ENCODE measurements at regions not wholly inside any gene's neighbourhood (a gene's known extent, or its start where the extent isn't known, plus 50 kb on each side); places are given as distances from the start of the nearest gene placed in this dataset.
"Not testable (repeated sequence)": the region's sequence is repeated elsewhere in the genome, so short reads cannot be mapped to it uniquely, and the experiment has no call there.

- Histone ChIP-seq H3K27me3 (ENCODE audit: control insufficient read depth in 3 of 3, insufficient read depth in 3 of 3, low read depth in 1 of 3, low read length in 3 of 3) (peaks cover 0 to 2% (median 0%) of the 10 kb centered on the region in 3 experiments), H3K4me2 (ENCODE audit: insufficient read depth, low read length, poor library complexity, severe bottlenecking) (no peak overlapping the region), H3K27ac (replicated peaks; ENCODE audit: low read length) (no peak overlapping the region), H3K9me3 (replicated peaks in 1 of 2; ENCODE audit: control insufficient read depth in 2 of 2, insufficient read depth in 1 of 2, low read depth in 1 of 2, low read length in 2 of 2) (no peaks in the 10 kb centered on the region), H4K91ac (ENCODE audit: low read depth, low read length, poor library complexity) (no peak overlapping the region), H3K18ac (ENCODE audit: low read length) (no peak overlapping the region), H2AK5ac (ENCODE audit: low read depth, low read length) (no peak overlapping the region), H2BK5ac (ENCODE audit: low read length) (no peak overlapping the region), H3K4ac (ENCODE audit: low read length) (no peak overlapping the region), H2BK12ac (ENCODE audit: low read length) (no peak overlapping the region), H3K4me1 (ENCODE audit: control insufficient read depth in 2 of 2, insufficient read depth in 1 of 2, low read depth in 1 of 2, low read length in 2 of 2) (no peaks in the 10 kb centered on the region), H3K23ac (ENCODE audit: low read depth, low read length, poor library complexity) (no peak overlapping the region), H2AFZ (ENCODE audit: low read length) (no peak overlapping the region), H3K4me3 (ENCODE audit: low read length in 2 of 2) (no peak overlapping the region), H3K14ac (ENCODE audit: low read length) (no peak overlapping the region), H3K79me1 (ENCODE audit: low read depth, low read length) (no peaks in the 10 kb centered on the region), H4K8ac (ENCODE audit: low read depth, low read length) (no peak overlapping the region), H3K9ac (ENCODE audit: low read depth, low read length, poor library complexity) (no peak overlapping the region), H2BK120ac (ENCODE audit: low read depth, low read length) (no peak overlapping the region), H3K36me3 (replicated peaks in 1 of 2; ENCODE audit: control insufficient read depth in 2 of 2, insufficient read depth in 2 of 2, low read length in 2 of 2) (no peaks in the 10 kb centered on the region), H2BK15ac (ENCODE audit: low read length) (no peak overlapping the region)
- DNase-seq (ENCODE audit: low spot score) = no peak
- WGBS, 2 donors (ENCODE audit: extremely low coverage in 2 of 2, insufficient read length in 2 of 2, insufficient replicate concordance in 1 of 2) = no CpG with 5 or more reads among the region's 2 CpGs
Measured at GRCh38 chr2:100713106-100713505, 106.8 kb upstream of the NPAS2 start.

GRCh38 chr2:100714396-100715010, 105.4 kb upstream of the NPAS2 start:
- H4K91ac ChIP-seq (ENCODE audit: low read depth, low read length, poor library complexity); DNase-seq (ENCODE audit: low spot score); H2AFZ ChIP-seq (ENCODE audit: low read length); H3K27ac ChIP-seq (replicated peaks; ENCODE audit: low read length); H3K4ac ChIP-seq (ENCODE audit: low read length); H3K9me3 ChIP-seq (replicated peaks in 1 of 2; ENCODE audit: control insufficient read depth in 2 of 2, insufficient read depth in 1 of 2, low read depth in 1 of 2, low read length in 2 of 2); H3K4me1 ChIP-seq (ENCODE audit: control insufficient read depth in 2 of 2, insufficient read depth in 1 of 2, low read depth in 1 of 2, low read length in 2 of 2); H3K14ac ChIP-seq (ENCODE audit: low read length); H3K36me3 ChIP-seq (replicated peaks in 1 of 2; ENCODE audit: control insufficient read depth in 2 of 2, insufficient read depth in 2 of 2, low read length in 2 of 2); H4K8ac ChIP-seq (ENCODE audit: low read depth, low read length); H3K23ac ChIP-seq (ENCODE audit: low read depth, low read length, poor library complexity); H2BK12ac ChIP-seq (ENCODE audit: low read length); H2AK5ac ChIP-seq (ENCODE audit: low read depth, low read length); H3K4me2 ChIP-seq (ENCODE audit: insufficient read depth, low read length, poor library complexity, severe bottlenecking); H3K79me1 ChIP-seq (ENCODE audit: low read depth, low read length); H3K18ac ChIP-seq (ENCODE audit: low read length); H2BK5ac ChIP-seq (ENCODE audit: low read length); H3K4me3 ChIP-seq (ENCODE audit: low read length in 2 of 2); H2BK15ac ChIP-seq (ENCODE audit: low read length); H2BK120ac ChIP-seq (ENCODE audit: low read depth, low read length); H3K9ac ChIP-seq (ENCODE audit: low read depth, low read length, poor library complexity); H3K27me3 ChIP-seq (ENCODE audit: control insufficient read depth in 3 of 3, insufficient read depth in 3 of 3, low read depth in 1 of 3, low read length in 3 of 3): not testable (repeated sequence)
- WGBS, 2 donors (ENCODE audit: extremely low coverage in 2 of 2, insufficient read length in 2 of 2, insufficient replicate concordance in 1 of 2) = no CpG with 5 or more reads among the region's 5 CpGs

- H2BK15ac ChIP-seq (ENCODE audit: low read length); H2AFZ ChIP-seq (ENCODE audit: low read length); H3K27ac ChIP-seq (replicated peaks; ENCODE audit: low read length); H3K4ac ChIP-seq (ENCODE audit: low read length); DNase-seq (ENCODE audit: low spot score); H2BK5ac ChIP-seq (ENCODE audit: low read length); H3K79me1 ChIP-seq (ENCODE audit: low read depth, low read length); H3K4me3 ChIP-seq (ENCODE audit: low read length in 2 of 2); H3K4me2 ChIP-seq (ENCODE audit: insufficient read depth, low read length, poor library complexity, severe bottlenecking); H3K18ac ChIP-seq (ENCODE audit: low read length); H3K23ac ChIP-seq (ENCODE audit: low read depth, low read length, poor library complexity); H3K9ac ChIP-seq (ENCODE audit: low read depth, low read length, poor library complexity); H4K91ac ChIP-seq (ENCODE audit: low read depth, low read length, poor library complexity); H2BK120ac ChIP-seq (ENCODE audit: low read depth, low read length); H4K8ac ChIP-seq (ENCODE audit: low read depth, low read length); H3K14ac ChIP-seq (ENCODE audit: low read length); H2BK12ac ChIP-seq (ENCODE audit: low read length); H2AK5ac ChIP-seq (ENCODE audit: low read depth, low read length); H3K4me1 ChIP-seq (ENCODE audit: control insufficient read depth in 2 of 2, insufficient read depth in 1 of 2, low read depth in 1 of 2, low read length in 2 of 2); H3K27me3 ChIP-seq (ENCODE audit: control insufficient read depth in 3 of 3, insufficient read depth in 3 of 3, low read depth in 1 of 3, low read length in 3 of 3); H3K36me3 ChIP-seq (replicated peaks in 1 of 2; ENCODE audit: control insufficient read depth in 2 of 2, insufficient read depth in 2 of 2, low read length in 2 of 2); H3K9me3 ChIP-seq (replicated peaks in 1 of 2; ENCODE audit: control insufficient read depth in 2 of 2, insufficient read depth in 1 of 2, low read depth in 1 of 2, low read length in 2 of 2): not testable (repeated sequence)
- WGBS, 2 donors (ENCODE audit: extremely low coverage in 2 of 2, insufficient read length in 2 of 2, insufficient replicate concordance in 1 of 2) = no CpG with 5 or more reads among the region's 4 CpGs
Measured at GRCh38 chr2:100715861-100716260, 104.1 kb upstream of the NPAS2 start.

DNA sequence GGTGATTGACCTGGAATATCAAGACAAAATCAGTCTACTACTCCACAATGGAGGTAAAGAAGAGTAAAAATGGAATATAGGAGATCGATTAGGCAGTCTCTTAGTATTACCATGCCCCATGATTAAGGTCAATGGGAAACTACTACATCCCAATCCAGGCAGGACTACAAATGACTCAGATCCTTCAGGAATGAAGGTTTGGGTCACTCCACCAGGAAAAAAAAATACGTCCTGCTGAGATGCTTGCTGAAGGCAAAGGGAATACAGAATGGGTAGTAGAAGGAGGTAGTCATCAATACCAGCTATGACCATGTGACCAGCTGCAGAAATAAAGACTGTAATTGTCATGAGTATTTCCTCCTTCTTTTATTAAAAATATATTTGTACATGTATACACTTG, 103.4 kb upstream of the NPAS2 start:
- Histone ChIP-seq H2BK5ac (ENCODE audit: low read length) (no peak overlapping the region), H3K9ac (ENCODE audit: low read depth, low read length, poor library complexity) (no peak overlapping the region), H3K79me1 (ENCODE audit: low read depth, low read length) (no peaks in the 10 kb centered on the region), H3K23ac (ENCODE audit: low read depth, low read length, poor library complexity) (no peak overlapping the region), H3K27ac (replicated peaks; ENCODE audit: low read length) (no peak overlapping the region), H3K18ac (ENCODE audit: low read length) (no peak overlapping the region), H3K4me2 (ENCODE audit: insufficient read depth, low read length, poor library complexity, severe bottlenecking) (no peak overlapping the region), H3K36me3 (replicated peaks in 1 of 2; ENCODE audit: control insufficient read depth in 2 of 2, insufficient read depth in 2 of 2, low read length in 2 of 2) (no peaks in the 10 kb centered on the region), H2AK5ac (ENCODE audit: low read depth, low read length) (no peak overlapping the region), H3K4me3 (ENCODE audit: low read length in 2 of 2) (no peak overlapping the region), H2BK120ac (ENCODE audit: low read depth, low read length) (no peak overlapping the region), H2BK12ac (ENCODE audit: low read length) (no peak overlapping the region), H3K4me1 (ENCODE audit: control insufficient read depth in 2 of 2, insufficient read depth in 1 of 2, low read depth in 1 of 2, low read length in 2 of 2) (no peaks in the 10 kb centered on the region), H3K4ac (ENCODE audit: low read length) (no peak overlapping the region), H3K9me3 (replicated peaks in 1 of 2; ENCODE audit: control insufficient read depth in 2 of 2, insufficient read depth in 1 of 2, low read depth in 1 of 2, low read length in 2 of 2) (no peaks in the 10 kb centered on the region), H3K14ac (ENCODE audit: low read length) (no peak overlapping the region), H3K27me3 (ENCODE audit: control insufficient read depth in 3 of 3, insufficient read depth in 3 of 3, low read depth in 1 of 3, low read length in 3 of 3) (peaks cover 0 to 4% (median 0%) of the 10 kb centered on the region in 3 experiments), H4K8ac (ENCODE audit: low read depth, low read length) (no peak overlapping the region), H4K91ac (ENCODE audit: low read depth, low read length, poor library complexity) (no peak overlapping the region), H2BK15ac (ENCODE audit: low read length) (no peak overlapping the region), H2AFZ (ENCODE audit: low read length) (no peak overlapping the region)
- no peak for DNase-seq (ENCODE audit: low spot score)
- no CpG with 5 or more reads among the region's 2 CpGs for WGBS, 2 donors (ENCODE audit: extremely low coverage in 2 of 2, insufficient read length in 2 of 2, insufficient replicate concordance in 1 of 2)

All from neuronal stem cell (in vitro differentiated cells).